Mucosa of descending colon (tissue), 3 donors: ENCODE measurements at regions not wholly inside any gene's neighbourhood (a gene's known extent, or its start where the extent isn't known, plus 50 kb on each side); places are given as distances from the start of the nearest gene placed in this dataset.

Source experiments
- ATAC-seq: fragments of 200-7000 bp; cut with Tn5 transposase; one replicate; pipeline ENCODE4 v1.9.1; 2020; ENCODE audit warnings: mild to moderate bottlenecking, moderate library complexity
- DNase-seq, 3 donors: peaks; one replicate each; pipeline ENCODE4 v3.0.0-alpha.2; 2020
- H3K36me3 ChIP-seq: fragments of 200-600 bp; one replicate; pipeline ENCODE4 v1.8.0; 2021; ENCODE audit warnings: low read depth, mild to moderate bottlenecking
- H3K4me1 ChIP-seq: fragments of 200-600 bp; one replicate; pipeline ENCODE4 v1.8.0; 2021; ENCODE audit warnings: low read depth, mild to moderate bottlenecking
- H3K4me3 ChIP-seq: fragments of 200-600 bp; one replicate; pipeline ENCODE4 v1.8.0; 2021; ENCODE audit warnings: mild to moderate bottlenecking
- H3K9me3 ChIP-seq: fragments of 200-600 bp; one replicate; pipeline ENCODE4 v1.8.0; 2021; ENCODE audit warnings: mild to moderate bottlenecking
- CTCF ChIP-seq: fragments of 200-600 bp; IDR thresholded peaks from one replicate; pipeline ENCODE4 v1.8.0; 2022; ENCODE audit warnings: antibody characterized with exemption, mild to moderate bottlenecking
- intact Hi-C, 2 donors: fragments of 100-400 bp; cut with DNase I in 1 of 2; cut with micrococcal nuclease in 1 of 2; formaldehyde crosslinking; loops; one replicate each; pipeline versions ENCODE4 v1.11.0 to v1.11.1; 2022; cut with DNase I, micrococcal nuclease
- donor health status: DM: no; HTN: no; CAD: no; lungs with moderate emphysema.
- donor health status: DM: no; HTN: no; CAD: no.
- donor health status: DM: no; HTN: yes; CAD: no.

DNA sequence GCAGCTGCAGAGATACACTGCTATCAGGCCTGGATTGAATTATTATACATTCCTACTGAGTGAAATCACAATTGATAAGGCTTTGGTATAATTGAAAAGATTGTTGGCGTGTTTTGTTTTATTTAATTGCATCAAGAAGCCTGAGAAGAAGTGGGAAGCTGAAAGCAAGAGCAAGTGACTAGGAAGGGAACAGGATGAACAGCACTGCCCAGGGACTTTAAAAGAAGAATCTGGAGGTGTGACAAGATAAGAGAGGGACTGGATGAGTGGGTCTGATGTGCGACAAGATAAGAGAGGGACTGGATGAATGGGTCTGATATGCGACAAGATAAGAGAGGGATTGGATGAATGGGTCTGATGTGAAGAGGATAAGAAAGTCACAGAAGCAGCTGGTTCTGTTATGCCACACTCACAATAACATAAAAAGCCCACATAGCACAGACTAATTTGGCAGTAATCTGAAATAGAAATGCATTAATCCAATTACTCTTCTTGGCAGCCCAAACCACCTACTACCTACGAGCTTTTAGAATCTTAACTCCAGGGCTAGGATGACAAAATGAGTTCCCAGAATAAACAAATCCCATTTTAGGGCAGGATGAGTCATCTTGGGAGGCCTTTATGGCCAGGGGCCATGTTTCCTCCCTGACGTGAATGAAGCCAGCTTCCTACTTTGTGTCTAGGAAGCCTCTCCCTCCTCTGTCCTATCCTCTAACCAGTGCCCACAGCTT, 129.7 kb downstream of the DUSP10 start:
- no peaks in the 10 kb centered on the region for H3K9me3 ChIP-seq
- intact Hi-C loops = no loop called here
- H3K4me3 ChIP-seq = no peak overlapping the region
- no peaks in the 10 kb centered on the region for H3K4me1 ChIP-seq
- H3K36me3 ChIP-seq = no peaks in the 10 kb centered on the region
- ATAC-seq (peak; percentile 54), DNase-seq (peak in 1 of 3 donors; percentile 40)
- no peak for TF ChIP-seq CTCF

- TF ChIP-seq CTCF = no peak
- ATAC-seq (no peak), DNase-seq (no peak)
- no peaks in the 10 kb centered on the region for H3K9me3 ChIP-seq
- no peak overlapping the region for H3K4me3 ChIP-seq
- no peaks in the 10 kb centered on the region for H3K36me3 ChIP-seq
- intact Hi-C loops = no loop called here
- H3K4me1 ChIP-seq = no peaks in the 10 kb centered on the region
Observed at GRCh38 chr1:221620437-221621384, 121.2 kb downstream of the DUSP10 start.

DNA sequence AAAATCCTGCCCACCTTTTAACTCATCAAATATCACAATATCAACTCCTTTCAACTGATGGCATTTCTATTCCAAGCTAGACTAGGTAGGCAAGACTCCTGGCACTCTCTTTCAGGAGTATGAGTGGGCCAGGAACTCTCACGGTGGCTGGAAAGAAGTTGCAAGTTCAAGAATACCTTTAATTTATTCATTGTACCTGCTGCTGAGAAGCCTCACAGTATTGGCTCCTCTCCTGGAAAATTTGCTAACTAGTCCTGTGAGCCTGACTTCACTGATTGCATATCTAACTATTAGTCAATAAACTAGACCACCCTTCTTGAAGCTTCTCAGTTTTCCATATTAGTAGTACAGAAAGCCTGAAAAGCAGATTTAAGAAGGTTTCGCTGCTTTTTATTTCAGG, 120.2 kb downstream of the DUSP10 start:
- no peak for TF ChIP-seq CTCF
- ATAC-seq (no peak), DNase-seq (no peak)
- no peak overlapping the region for H3K4me3 ChIP-seq
- no peaks in the 10 kb centered on the region for H3K36me3 ChIP-seq
- H3K9me3 ChIP-seq = no peaks in the 10 kb centered on the region
- intact Hi-C loops = no loop called here
- no peaks in the 10 kb centered on the region for H3K4me1 ChIP-seq

DNA sequence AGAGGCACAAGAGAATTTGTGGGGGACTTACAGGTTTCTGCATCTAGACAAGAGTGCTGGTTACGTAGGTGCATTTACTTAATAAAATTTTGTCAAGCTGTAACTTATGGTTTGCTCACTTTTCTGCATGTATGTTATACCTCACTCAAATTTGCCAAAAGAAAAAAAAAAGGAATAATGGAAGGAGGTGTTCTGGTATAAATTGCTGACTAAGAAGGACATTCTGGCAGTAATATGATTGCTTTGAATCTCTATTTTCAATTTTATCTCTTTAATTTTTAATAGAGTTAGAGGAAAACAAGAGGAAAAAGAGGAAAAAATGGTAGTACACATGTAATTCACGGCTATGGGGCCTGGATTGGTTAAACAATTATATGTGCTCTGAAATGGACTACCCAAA, 119.5 kb downstream of the DUSP10 start:
- no peaks in the 10 kb centered on the region for H3K4me1 ChIP-seq
- H3K9me3 ChIP-seq = no peaks in the 10 kb centered on the region
- intact Hi-C loops = no loop called here
- ATAC-seq = no peak
- TF ChIP-seq CTCF = no peak
- DNase-seq = no peak
- H3K4me3 ChIP-seq = no peak overlapping the region
- no peaks in the 10 kb centered on the region for H3K36me3 ChIP-seq

DNA sequence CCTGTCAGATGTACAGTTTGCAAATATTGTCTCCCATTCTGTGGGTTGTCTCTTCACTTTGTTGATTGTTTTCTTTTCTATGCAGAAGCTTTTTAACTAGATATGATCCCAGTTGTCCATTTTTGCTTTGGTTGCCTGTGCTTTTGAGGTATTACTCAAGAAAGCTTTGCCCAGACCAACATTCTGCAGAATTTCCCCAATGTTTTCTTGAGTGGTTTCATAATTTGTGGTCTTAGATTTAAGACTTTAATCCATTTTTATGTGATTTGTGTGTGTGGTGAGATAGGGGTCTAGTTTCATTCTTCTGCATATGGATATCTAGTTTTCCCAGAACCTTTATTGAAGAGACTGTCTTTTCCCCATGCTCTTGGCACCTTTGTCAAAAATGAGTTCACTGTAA, 116.9 kb downstream of the DUSP10 start:
- intact Hi-C loops = no loop called here
- no peaks in the 10 kb centered on the region for H3K9me3 ChIP-seq
- H3K4me1 ChIP-seq = no peaks in the 10 kb centered on the region
- no peak for ATAC-seq
- TF ChIP-seq CTCF = no peak
- H3K36me3 ChIP-seq = no peaks in the 10 kb centered on the region
- DNase-seq = no peak
- no peak overlapping the region for H3K4me3 ChIP-seq
